HPDE6-E6E7 (cell line): ENCODE measurements at regions not wholly inside any gene's neighbourhood (a gene's known extent, or its start where the extent isn't known, plus 50 kb on each side); places are given as distances from the start of the nearest gene placed in this dataset.
"Not testable (repeated sequence)": the region's sequence is repeated elsewhere in the genome, so short reads cannot be mapped to it uniquely, and the experiment has no call there.

Experiments
- DNase-seq: peaks from one replicate; pipeline ENCODE4 v3.0.0; 2011; ENCODE audit warnings: missing footprints; ENCODE audit errors: extremely low spot score

DNA sequence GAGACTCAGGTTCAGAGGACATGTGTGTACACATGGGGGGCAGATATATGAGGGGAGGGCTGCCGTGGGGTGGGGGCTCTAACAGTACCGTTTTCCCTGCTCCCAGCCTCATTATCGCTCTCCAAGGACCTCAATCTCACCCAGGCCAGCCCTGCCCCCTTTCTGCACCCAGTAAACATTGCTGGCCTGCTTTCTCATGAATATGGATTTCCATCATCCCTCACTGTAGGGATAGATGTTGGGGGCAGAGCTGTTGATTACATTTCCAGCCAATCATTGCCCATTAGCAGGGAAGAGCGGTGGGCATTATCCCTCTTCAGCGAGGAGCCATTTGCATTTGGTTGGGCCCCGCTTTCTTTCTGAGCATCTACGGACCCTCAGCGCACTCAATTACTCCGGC, 273.8 kb downstream of the RPS6KC1 start:
- no peak for DNase-seq

GRCh38 chr1:213325482-213325881, 274.4 kb downstream of the RPS6KC1 start:
- no peak for DNase-seq

DNA sequence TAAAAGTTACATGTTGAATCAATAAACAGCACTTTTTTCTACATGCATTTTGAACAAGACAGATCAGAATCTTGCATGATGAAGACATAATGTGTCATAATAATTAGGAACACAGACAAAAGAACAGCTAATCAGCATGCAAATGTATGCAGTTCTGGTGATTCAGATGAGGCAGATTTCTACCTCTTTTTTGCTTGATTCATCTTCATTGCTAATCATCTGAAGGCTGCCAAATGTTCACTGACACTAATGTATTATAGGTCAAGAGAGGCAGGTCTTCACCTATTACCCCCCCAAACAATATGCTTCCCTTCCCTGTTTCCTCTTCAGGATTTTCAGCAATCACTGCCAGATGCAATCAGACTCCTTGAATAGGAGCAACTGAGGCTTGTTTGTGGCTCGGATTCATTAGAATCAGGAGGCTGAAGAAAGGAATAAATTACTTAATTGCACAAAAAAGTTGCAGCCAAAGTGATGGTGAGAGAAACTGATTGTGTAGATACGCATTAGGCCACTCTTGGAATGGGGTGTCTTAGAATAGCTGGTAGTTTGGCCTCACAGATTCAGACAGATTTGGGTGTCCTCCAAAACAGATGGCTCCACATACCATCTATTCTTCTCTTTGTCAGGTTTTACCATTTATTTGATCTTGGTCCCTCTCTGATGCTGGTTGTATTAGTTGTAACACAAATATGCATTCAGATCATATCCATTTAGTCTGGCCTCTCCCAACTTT, 275.4 kb downstream of the RPS6KC1 start:
- no peak for DNase-seq

GRCh38 chr1:213327017-213327667, 276.1 kb downstream of the RPS6KC1 start:
- no peak for DNase-seq

DNA sequence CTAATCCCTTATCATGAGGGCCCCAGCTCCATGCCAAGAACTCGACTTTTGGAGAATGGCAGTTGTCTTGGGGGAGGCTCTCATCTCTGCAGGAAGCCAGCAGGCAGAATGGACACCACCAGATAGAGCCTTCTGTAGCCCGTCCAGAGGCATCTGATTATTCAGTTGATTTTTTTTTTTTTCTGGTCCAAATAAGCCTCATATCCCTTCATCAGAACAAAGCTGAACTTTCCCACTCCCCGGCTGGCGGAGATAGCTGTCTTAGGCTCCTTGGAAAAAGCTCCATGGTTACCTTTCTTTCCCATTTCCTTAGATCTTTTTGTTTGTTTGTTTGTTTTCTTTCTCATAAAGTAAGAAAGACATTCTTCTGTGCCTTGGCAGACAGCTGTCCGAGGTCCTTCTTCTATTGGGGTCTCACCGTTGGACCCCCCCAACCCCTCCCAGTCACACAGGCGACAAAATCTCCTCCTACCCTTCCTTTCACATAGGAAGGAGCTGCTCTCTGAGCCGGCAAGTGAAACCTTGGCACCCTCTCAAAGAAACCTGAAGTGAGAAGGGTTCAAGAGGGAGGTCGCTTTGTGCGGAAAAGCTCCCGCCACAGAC, 278.5 kb downstream of the RPS6KC1 start:
- no peak for DNase-seq

- no peak for DNase-seq
Measured at GRCh38 chr1:213330281-213330680, 279.2 kb downstream of the RPS6KC1 start.

GRCh38 chr1:213331631-213332175, 280.7 kb downstream of the RPS6KC1 start:
- no peak for DNase-seq

DNA sequence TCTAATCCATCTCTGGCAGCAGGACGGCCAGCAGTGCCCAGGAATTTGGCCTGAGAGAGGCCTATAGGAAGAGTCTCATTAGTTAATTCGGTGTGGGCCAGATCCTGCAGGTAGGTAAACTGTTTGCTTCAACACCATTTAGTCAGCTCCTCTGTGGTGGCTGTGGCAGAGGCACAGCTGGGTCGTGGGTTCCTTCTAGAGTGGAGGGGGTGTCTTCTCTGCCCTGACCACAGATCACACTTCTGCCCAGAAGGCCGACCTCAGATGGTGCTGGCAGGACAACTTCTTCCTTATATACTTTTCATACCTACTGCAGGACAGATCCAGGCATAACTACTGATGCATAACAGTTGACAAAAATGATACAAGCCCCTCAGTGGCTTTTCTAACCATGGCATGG, 281.4 kb downstream of the RPS6KC1 start:
- no peak for DNase-seq

- no peak for DNase-seq
Measured at GRCh38 chr1:213333121-213333520, 282.1 kb downstream of the RPS6KC1 start.

DNA sequence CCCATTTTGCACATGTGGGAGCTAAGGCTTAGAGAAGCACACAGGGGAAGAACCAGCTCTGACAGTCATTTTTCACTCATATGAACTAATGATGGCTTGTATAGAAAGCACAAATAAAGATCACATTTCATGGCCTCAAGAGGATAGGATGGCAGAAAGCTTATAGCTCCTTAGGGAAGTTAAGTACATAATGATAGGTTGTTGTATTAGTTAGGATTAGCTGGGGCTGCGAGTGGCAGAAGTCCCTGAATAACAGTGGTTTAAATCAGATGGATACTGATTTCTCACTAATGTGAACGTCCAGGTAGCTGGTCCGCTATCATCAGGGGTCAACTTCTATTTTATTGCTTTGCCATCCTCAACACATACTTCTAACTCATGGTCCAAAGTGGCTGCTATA, 284.0 kb downstream of the RPS6KC1 start:
- no peak for DNase-seq

DNA sequence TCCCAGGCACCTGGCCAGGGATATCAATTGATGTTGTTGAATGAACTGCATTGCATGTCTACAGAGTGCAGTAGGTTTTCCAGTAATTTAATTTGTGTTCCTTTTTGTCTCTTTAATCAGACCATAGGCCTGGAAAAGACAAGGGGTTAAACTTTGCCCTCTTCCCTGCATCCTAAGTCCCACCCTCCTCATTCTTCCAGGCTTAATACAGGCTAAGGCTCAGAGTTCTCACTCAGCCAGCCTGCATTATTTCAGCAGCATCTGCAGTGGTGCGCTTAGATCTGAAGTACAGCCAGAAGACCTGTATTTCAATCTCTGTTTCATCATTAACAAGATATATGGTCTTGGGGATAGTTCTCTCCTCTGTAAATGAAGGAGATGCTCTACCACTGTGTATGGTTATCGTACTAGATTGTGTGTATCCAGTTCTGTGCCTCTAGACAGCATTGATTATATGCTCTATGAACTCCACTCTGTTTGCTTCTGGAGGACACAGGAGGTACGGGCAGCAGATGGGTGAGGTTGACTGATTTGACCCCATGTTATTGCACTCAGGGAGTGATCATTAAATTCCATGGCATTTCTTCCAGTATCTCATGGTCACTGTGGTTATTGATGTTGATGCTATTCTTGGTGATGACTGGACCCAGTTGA, 286.1 kb downstream of the RPS6KC1 start:
- DNase-seq = no peak

GRCh38 chr1:213340593-213340992, 289.6 kb downstream of the RPS6KC1 start:
- DNase-seq = no peak

GRCh38 chr1:213345621-213346020, 294.6 kb downstream of the RPS6KC1 start:
- no peak for DNase-seq

DNA sequence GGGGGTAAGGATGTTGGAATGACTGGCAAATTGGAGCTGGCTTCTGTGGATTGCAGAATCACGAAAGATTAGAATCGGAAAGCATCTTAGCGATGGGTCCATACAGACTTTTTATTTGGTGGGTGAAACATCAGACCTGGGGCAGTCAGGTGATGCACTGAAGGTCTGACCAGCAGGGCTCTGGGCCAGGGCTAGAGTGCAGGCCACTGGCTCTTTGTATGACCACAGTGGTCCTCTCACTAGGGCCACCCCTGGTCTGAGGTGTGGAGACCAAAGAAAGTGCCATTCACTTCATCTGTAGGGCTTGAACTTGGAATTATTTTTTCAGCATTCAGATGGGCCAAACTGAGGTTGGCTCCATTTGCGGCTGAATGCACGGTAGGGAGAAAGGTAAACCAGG, 306.4 kb downstream of the RPS6KC1 start:
- no peak for DNase-seq

DNA sequence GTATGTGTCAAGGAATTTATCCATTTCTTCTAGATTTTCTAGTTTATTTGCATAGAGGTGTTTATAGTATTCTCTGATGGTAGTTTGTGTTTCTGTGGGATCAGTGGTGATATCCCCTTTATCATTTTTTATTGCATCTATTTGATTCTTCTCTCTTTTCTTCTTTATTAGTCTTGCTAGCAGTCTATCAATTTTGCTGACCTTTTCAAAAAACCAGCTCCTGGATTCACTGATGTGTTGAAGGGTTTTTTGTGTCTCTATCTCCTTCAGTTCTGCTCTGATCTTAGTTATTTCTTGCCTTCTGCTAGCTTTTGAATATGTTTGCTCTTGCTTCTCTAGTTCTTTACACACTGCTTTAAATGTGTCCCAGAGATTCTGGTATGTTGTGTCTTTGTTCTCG, 307.3 kb downstream of the RPS6KC1 start:
- not testable (repeated sequence) for DNase-seq

DNA sequence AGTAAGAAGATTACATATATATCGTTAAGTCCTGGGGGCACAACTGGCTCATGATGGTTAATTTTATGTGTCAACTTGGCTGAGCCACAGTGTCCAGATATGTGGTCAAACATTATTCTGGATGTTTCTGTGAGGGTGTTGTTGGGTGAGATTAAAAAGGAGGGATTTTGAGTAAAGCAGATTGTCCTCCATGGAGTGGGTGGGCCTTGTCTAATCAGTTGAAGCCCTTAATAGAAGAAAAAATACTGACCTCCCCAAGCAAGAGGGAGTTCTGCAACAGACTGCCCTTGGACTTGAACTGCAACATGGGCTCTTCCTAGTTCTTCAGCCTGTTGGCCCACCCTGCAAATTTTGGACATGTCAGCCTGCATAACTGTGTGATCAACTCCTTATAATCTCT, 311.6 kb downstream of the RPS6KC1 start:
- no peak for DNase-seq

- DNase-seq = no peak
Measured at GRCh38 chr1:213366141-213366831, 315.2 kb downstream of the RPS6KC1 start.

GRCh38 chr1:213369465-213369864, 318.4 kb downstream of the RPS6KC1 start:
- DNase-seq = no peak

DNA sequence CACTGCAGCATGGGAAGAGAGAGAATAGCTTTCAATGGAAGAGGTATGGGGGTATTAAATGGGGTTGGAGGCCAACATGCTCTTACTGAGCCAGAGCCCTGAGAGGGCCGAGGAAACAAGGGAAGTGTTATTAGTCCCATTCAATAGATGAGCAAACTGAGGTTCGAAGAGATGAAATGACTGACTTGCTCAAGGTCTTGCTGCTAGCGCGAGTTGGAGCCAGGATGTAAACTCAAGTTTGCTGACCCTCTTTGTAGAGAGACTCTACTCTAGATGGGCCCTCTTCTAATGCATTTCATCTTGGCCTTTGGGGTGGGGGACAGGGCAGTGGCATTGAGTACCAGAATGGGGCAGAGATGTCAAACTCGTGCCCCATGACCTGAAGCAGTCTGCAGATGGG, 319.5 kb downstream of the RPS6KC1 start:
- no peak for DNase-seq

DNA sequence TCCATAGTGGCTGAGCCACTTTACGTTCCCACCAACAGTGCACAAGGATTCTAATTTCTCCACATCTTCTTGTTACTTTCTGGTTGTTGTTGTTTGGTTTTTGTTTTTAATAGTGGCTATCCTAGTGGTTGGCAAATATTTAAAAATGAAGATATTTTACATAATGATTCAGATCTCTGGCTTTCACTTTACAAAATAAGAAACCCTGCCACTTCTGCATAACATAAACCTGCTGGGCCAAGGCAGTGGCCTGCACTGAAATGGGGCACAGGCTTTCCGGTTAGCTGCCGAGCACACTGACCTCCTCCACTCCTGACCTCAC, 320.4 kb downstream of the RPS6KC1 start:
- DNase-seq = no peak

GRCh38 chr1:213371847-213372619, 321.0 kb downstream of the RPS6KC1 start:
- no peak for DNase-seq
